ENCODE measurements at regions not wholly inside any gene's neighbourhood (a gene's known extent, or its start where the extent isn't known, plus 50 kb on each side); places are given as distances from the start of the nearest gene placed in this dataset.

GRCh38 chr1:87696483-87696882, 367.8 kb downstream of the LMO4 start:
- no peak overlapping the region for H3K27ac Mint-ChIP-seq
- DNase-seq: no peak
- H3K36me3 Mint-ChIP-seq (ENCODE audit: low read depth): no peaks in the 10 kb centered on the region
- H3K4me3 Mint-ChIP-seq: no peak overlapping the region
- no peaks in the 10 kb centered on the region for H3K4me1 Mint-ChIP-seq (ENCODE audit: low read depth)
- H3K9me3 Mint-ChIP-seq: peaks cover 14% of the 10 kb centered on the region
- no peaks in the 10 kb centered on the region for H3K27me3 Mint-ChIP-seq

- peaks cover 2% of the 10 kb centered on the region for H3K36me3 Mint-ChIP-seq (ENCODE audit: low read depth)
- no peaks in the 10 kb centered on the region for H3K4me1 Mint-ChIP-seq (ENCODE audit: low read depth)
Observed at GRCh38 chr1:87702455-87702854, 373.8 kb downstream of the LMO4 start.

GRCh38 chr1:87705233-87705632, 376.6 kb downstream of the LMO4 start:
- H3K4me3 Mint-ChIP-seq: no peak overlapping the region
- H3K27me3 Mint-ChIP-seq: no peaks in the 10 kb centered on the region
- DNase-seq: no peak
- peaks cover 15% of the 10 kb centered on the region for H3K9me3 Mint-ChIP-seq
- no peaks in the 10 kb centered on the region for H3K4me1 Mint-ChIP-seq (ENCODE audit: low read depth)
- no peak overlapping the region for H3K27ac Mint-ChIP-seq
- peaks cover 2% of the 10 kb centered on the region for H3K36me3 Mint-ChIP-seq (ENCODE audit: low read depth)

More at GRCh38 chr1:87702455-87702854, 373.8 kb downstream of the LMO4 start:
- DNase-seq: no peak
- Mint-ChIP-seq H3K4me3 (no peak overlapping the region), H3K27ac (no peak overlapping the region), H3K9me3 (peaks cover 20% of the 10 kb centered on the region), H3K27me3 (no peaks in the 10 kb centered on the region)

GRCh38 chr1:87706203-87706602, 377.5 kb downstream of the LMO4 start:
- DNase-seq: no peak
- H3K36me3 Mint-ChIP-seq (ENCODE audit: low read depth): peaks cover 2% of the 10 kb centered on the region

GRCh38 chr1:87706779-87707228, 378.1 kb downstream of the LMO4 start:
- peaks cover 4% of the 10 kb centered on the region for H3K9me3 Mint-ChIP-seq
- H3K4me3 Mint-ChIP-seq: no peak overlapping the region
- no peaks in the 10 kb centered on the region for H3K4me1 Mint-ChIP-seq (ENCODE audit: low read depth)
- no peak overlapping the region for H3K27ac Mint-ChIP-seq
- no peaks in the 10 kb centered on the region for H3K27me3 Mint-ChIP-seq
- peaks cover 1% of the 10 kb centered on the region for H3K36me3 Mint-ChIP-seq (ENCODE audit: low read depth)
- no peak for DNase-seq

More at GRCh38 chr1:87706203-87706602, 377.5 kb downstream of the LMO4 start:
- Mint-ChIP-seq H3K4me3 (no peak overlapping the region), H3K27ac (no peak overlapping the region), H3K4me1 (ENCODE audit: low read depth) (no peaks in the 10 kb centered on the region), H3K27me3 (no peaks in the 10 kb centered on the region), H3K9me3 (peaks cover 6% of the 10 kb centered on the region)

- Mint-ChIP-seq H3K4me3 (no peak overlapping the region), H3K27ac (no peak overlapping the region), H3K27me3 (no peaks in the 10 kb centered on the region), H3K36me3 (ENCODE audit: low read depth) (no peaks in the 10 kb centered on the region), H3K4me1 (ENCODE audit: low read depth) (no peaks in the 10 kb centered on the region), H3K9me3 (peaks cover 3% of the 10 kb centered on the region)
- DNase-seq: no peak
Observed at GRCh38 chr1:87707411-87707810, 378.7 kb downstream of the LMO4 start.

- Mint-ChIP-seq H3K27ac (no peak overlapping the region), H3K36me3 (ENCODE audit: low read depth) (no peaks in the 10 kb centered on the region), H3K27me3 (no peaks in the 10 kb centered on the region), H3K9me3 (no peaks in the 10 kb centered on the region), H3K4me1 (ENCODE audit: low read depth) (no peaks in the 10 kb centered on the region), H3K4me3 (no peak overlapping the region)
- DNase-seq: no peak
Observed at GRCh38 chr1:87712261-87713010, 383.8 kb downstream of the LMO4 start.

GRCh38 chr1:87714278-87714677, 385.6 kb downstream of the LMO4 start:
- no peaks in the 10 kb centered on the region for H3K9me3 Mint-ChIP-seq
- H3K27ac Mint-ChIP-seq: no peak overlapping the region
- no peaks in the 10 kb centered on the region for H3K4me1 Mint-ChIP-seq (ENCODE audit: low read depth)
- H3K36me3 Mint-ChIP-seq (ENCODE audit: low read depth): no peaks in the 10 kb centered on the region
- H3K27me3 Mint-ChIP-seq: no peaks in the 10 kb centered on the region
- H3K4me3 Mint-ChIP-seq: no peak overlapping the region
- no peak for DNase-seq

- no peaks in the 10 kb centered on the region for H3K9me3 Mint-ChIP-seq
- no peak overlapping the region for H3K27ac Mint-ChIP-seq
- no peaks in the 10 kb centered on the region for H3K4me1 Mint-ChIP-seq (ENCODE audit: low read depth)
- DNase-seq: no peak
- no peaks in the 10 kb centered on the region for H3K27me3 Mint-ChIP-seq
- no peak overlapping the region for H3K4me3 Mint-ChIP-seq
- H3K36me3 Mint-ChIP-seq (ENCODE audit: low read depth): no peaks in the 10 kb centered on the region
Observed at GRCh38 chr1:87715052-87715451, 386.4 kb downstream of the LMO4 start.

- Mint-ChIP-seq H3K4me3 (no peak overlapping the region), H3K4me1 (ENCODE audit: low read depth) (no peaks in the 10 kb centered on the region), H3K27me3 (no peaks in the 10 kb centered on the region), H3K36me3 (ENCODE audit: low read depth) (no peaks in the 10 kb centered on the region), H3K9me3 (no peaks in the 10 kb centered on the region), H3K27ac (no peak overlapping the region)
- no peak for DNase-seq
Observed at GRCh38 chr1:87715471-87715870, 386.8 kb downstream of the LMO4 start.

- H3K27me3 Mint-ChIP-seq: no peaks in the 10 kb centered on the region
Observed at GRCh38 chr1:87717157-87717670, 388.5 kb downstream of the LMO4 start.

GRCh38 chr1:87718241-87718950, 389.7 kb downstream of the LMO4 start:
- no peak overlapping the region for H3K4me3 Mint-ChIP-seq

More at GRCh38 chr1:87717157-87717670, 388.5 kb downstream of the LMO4 start:
- H3K36me3 Mint-ChIP-seq (ENCODE audit: low read depth): no peaks in the 10 kb centered on the region
- H3K27ac Mint-ChIP-seq: no peak overlapping the region
- H3K9me3 Mint-ChIP-seq: no peaks in the 10 kb centered on the region
- no peak for DNase-seq
- no peaks in the 10 kb centered on the region for H3K4me1 Mint-ChIP-seq (ENCODE audit: low read depth)
- no peak overlapping the region for H3K4me3 Mint-ChIP-seq

GRCh38 chr1:87719658-87720057, 391.0 kb downstream of the LMO4 start:
- H3K9me3 Mint-ChIP-seq: no peaks in the 10 kb centered on the region

More at GRCh38 chr1:87718241-87718950, 389.7 kb downstream of the LMO4 start:
- DNase-seq: no peak
- Mint-ChIP-seq H3K9me3 (no peaks in the 10 kb centered on the region), H3K36me3 (ENCODE audit: low read depth) (no peaks in the 10 kb centered on the region), H3K4me1 (ENCODE audit: low read depth) (no peaks in the 10 kb centered on the region), H3K27me3 (no peaks in the 10 kb centered on the region), H3K27ac (no peak overlapping the region)

GRCh38 chr1:87720561-87720960, 391.9 kb downstream of the LMO4 start:
- no peak overlapping the region for H3K4me3 Mint-ChIP-seq
- no peak for DNase-seq
- H3K9me3 Mint-ChIP-seq: no peaks in the 10 kb centered on the region
- H3K27me3 Mint-ChIP-seq: no peaks in the 10 kb centered on the region
- H3K36me3 Mint-ChIP-seq (ENCODE audit: low read depth): no peaks in the 10 kb centered on the region
- H3K4me1 Mint-ChIP-seq (ENCODE audit: low read depth): no peaks in the 10 kb centered on the region
- H3K27ac Mint-ChIP-seq: no peak overlapping the region

More at GRCh38 chr1:87719658-87720057, 391.0 kb downstream of the LMO4 start:
- Mint-ChIP-seq H3K4me3 (no peak overlapping the region), H3K27ac (no peak overlapping the region), H3K27me3 (no peaks in the 10 kb centered on the region), H3K4me1 (ENCODE audit: low read depth) (no peaks in the 10 kb centered on the region), H3K36me3 (ENCODE audit: low read depth) (no peaks in the 10 kb centered on the region)
- DNase-seq: no peak

GRCh38 chr1:87723193-87723592, 394.5 kb downstream of the LMO4 start:
- H3K9me3 Mint-ChIP-seq: no peaks in the 10 kb centered on the region
- H3K36me3 Mint-ChIP-seq (ENCODE audit: low read depth): no peaks in the 10 kb centered on the region
- no peak for DNase-seq
- H3K27me3 Mint-ChIP-seq: no peaks in the 10 kb centered on the region
- no peaks in the 10 kb centered on the region for H3K4me1 Mint-ChIP-seq (ENCODE audit: low read depth)
- H3K4me3 Mint-ChIP-seq: no peak overlapping the region
- H3K27ac Mint-ChIP-seq: no peak overlapping the region
